GM19397 (cell line): ENCODE measurements at regions not wholly inside any gene's neighbourhood (a gene's known extent, or its start where the extent isn't known, plus 50 kb on each side); places are given as distances from the start of the nearest gene placed in this dataset.
"Not testable (repeated sequence)": the region's sequence is repeated elsewhere in the genome, so short reads cannot be mapped to it uniquely, and the experiment has no call there.

Experiments
- ATAC-seq: cut with Tn5 transposase; IDR thresholded peaks from one replicate; pipeline ENCODE4 v1.9.1; 2021; ENCODE audit warnings: mild to moderate bottlenecking, moderate library complexity; ENCODE audit not compliant: unreplicated experiment

- no peak for ATAC-seq
Measured at GRCh38 chr11:112670806-112671570, 290.2 kb upstream of the NCAM1 start.

GRCh38 chr11:112673401-112673800 is 287.8 kb upstream of the NCAM1 start:
- not testable (repeated sequence) for ATAC-seq

- ATAC-seq: no peak
Measured at GRCh38 chr11:112685111-112685510, 276.1 kb upstream of the NCAM1 start.

GRCh38 chr11:112689851-112690250 is 271.4 kb upstream of the NCAM1 start:
- no peak for ATAC-seq

- no peak for ATAC-seq
Measured at GRCh38 chr11:112693781-112694180, 267.4 kb upstream of the NCAM1 start.

GRCh38 chr11:112694245-112694644 is 267.0 kb upstream of the NCAM1 start:
- ATAC-seq: no peak

- ATAC-seq: no peak
Measured at GRCh38 chr11:112694813-112695212, 266.4 kb upstream of the NCAM1 start.

GRCh38 chr11:112697391-112698178 is 263.6 kb upstream of the NCAM1 start:
- no peak for ATAC-seq

GRCh38 chr11:112705148-112705547 is 256.1 kb upstream of the NCAM1 start:
- no peak for ATAC-seq

GRCh38 chr11:112706863-112707262 is 254.4 kb upstream of the NCAM1 start:
- ATAC-seq: no peak

GRCh38 chr11:112714340-112714739 is 246.9 kb upstream of the NCAM1 start:
- not testable (repeated sequence) for ATAC-seq

- ATAC-seq: no peak
Measured at GRCh38 chr11:112715056-112715455, 246.2 kb upstream of the NCAM1 start.

- ATAC-seq: no peak
Measured at GRCh38 chr11:112718483-112718882, 242.7 kb upstream of the NCAM1 start.

GRCh38 chr11:112719736-112720525 is 241.3 kb upstream of the NCAM1 start:
- no peak for ATAC-seq

- ATAC-seq: no peak
Measured at GRCh38 chr11:112722148-112722547, 239.1 kb upstream of the NCAM1 start.

GRCh38 chr11:112722876-112723275 is 238.3 kb upstream of the NCAM1 start:
- ATAC-seq: no peak

- ATAC-seq: no peak
Measured at GRCh38 chr11:112723676-112724495, 237.3 kb upstream of the NCAM1 start.

GRCh38 chr11:112724496-112724790 is 236.8 kb upstream of the NCAM1 start:
- no peak for ATAC-seq

- ATAC-seq: no peak
Measured at GRCh38 chr11:112725636-112726035, 235.6 kb upstream of the NCAM1 start.

- ATAC-seq: no peak
Measured at GRCh38 chr11:112727341-112727841, 233.8 kb upstream of the NCAM1 start.

GRCh38 chr11:112728288-112728687 is 232.9 kb upstream of the NCAM1 start:
- ATAC-seq: no peak
